22Rv1 (cell line): ENCODE measurements at regions not wholly inside any gene's neighbourhood (a gene's known extent, or its start where the extent isn't known, plus 50 kb on each side); places are given as distances from the start of the nearest gene placed in this dataset.

Experiments
- ZFX ChIP-seq: fragments of 450-650 bp; IDR thresholded peaks from 2 replicates; pipeline ENCODE4 v1.6.1; 2017; ENCODE audit warnings: antibody characterized with exemption, borderline replicate concordance
- TF ChIP-seq, protein P1 (sequence below): fragments of 450-650 bp; IDR thresholded peaks from 2 replicates; pipeline ENCODE4 v1.5.1; 2017; ENCODE audit warnings: mild to moderate bottlenecking

DNA sequence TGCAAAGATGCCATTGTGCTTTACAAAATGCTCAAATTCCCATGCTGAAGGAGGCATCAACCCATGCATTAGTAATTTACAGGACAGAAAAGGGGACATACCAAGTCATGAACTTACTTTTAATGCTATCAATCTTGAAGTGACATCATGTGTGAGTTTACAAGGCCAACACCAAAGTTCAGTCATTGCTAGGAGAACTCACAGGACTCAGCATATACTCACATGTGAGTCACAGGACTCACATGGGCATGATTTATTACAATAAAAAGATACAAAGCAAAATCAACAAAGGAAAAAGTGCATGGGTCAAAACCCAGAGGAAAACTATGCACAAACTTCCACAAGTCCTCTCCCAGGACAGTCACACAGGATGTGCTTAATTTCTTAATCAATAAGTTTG lies 1656.0 kb downstream of the MRPL39 start:
- TF ChIP-seq, protein P1, sequence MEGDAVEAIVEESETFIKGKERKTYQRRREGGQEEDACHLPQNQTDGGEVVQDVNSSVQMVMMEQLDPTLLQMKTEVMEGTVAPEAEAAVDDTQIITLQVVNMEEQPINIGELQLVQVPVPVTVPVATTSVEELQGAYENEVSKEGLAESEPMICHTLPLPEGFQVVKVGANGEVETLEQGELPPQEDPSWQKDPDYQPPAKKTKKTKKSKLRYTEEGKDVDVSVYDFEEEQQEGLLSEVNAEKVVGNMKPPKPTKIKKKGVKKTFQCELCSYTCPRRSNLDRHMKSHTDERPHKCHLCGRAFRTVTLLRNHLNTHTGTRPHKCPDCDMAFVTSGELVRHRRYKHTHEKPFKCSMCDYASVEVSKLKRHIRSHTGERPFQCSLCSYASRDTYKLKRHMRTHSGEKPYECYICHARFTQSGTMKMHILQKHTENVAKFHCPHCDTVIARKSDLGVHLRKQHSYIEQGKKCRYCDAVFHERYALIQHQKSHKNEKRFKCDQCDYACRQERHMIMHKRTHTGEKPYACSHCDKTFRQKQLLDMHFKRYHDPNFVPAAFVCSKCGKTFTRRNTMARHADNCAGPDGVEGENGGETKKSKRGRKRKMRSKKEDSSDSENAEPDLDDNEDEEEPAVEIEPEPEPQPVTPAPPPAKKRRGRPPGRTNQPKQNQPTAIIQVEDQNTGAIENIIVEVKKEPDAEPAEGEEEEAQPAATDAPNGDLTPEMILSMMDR = no peak
- TF ChIP-seq ZFX = no peak
